NCI-H2081 (cell line): ENCODE measurements at regions not wholly inside any gene's neighbourhood (a gene's known extent, or its start where the extent isn't known, plus 50 kb on each side); places are given as distances from the start of the nearest gene placed in this dataset.
"Not testable (repeated sequence)": the region's sequence is repeated elsewhere in the genome, so short reads cannot be mapped to it uniquely, and the experiment has no call there.

Experiments
- DNase-seq, 2 experiments: peaks; one replicate each; lab custom pipeline; 2025; lab: John Stamatoyannopoulos, UW

GRCh38 chr14:48580692-48581091 is 905.3 kb upstream of the MDGA2 start:
- DNase-seq: peak in 1 of 2 experiments; percentile 20

GRCh38 chr14:48575772-48576171 is 900.4 kb upstream of the MDGA2 start:
- peak; percentile 15 to 27 for DNase-seq

GRCh38 chr14:48568688-48569087 is 893.3 kb upstream of the MDGA2 start:
- no peak for DNase-seq

- DNase-seq: no peak
Observed at GRCh38 chr14:48568252-48568651, 892.8 kb upstream of the MDGA2 start.

- DNase-seq: no peak
Observed at GRCh38 chr14:48563489-48563888, 888.1 kb upstream of the MDGA2 start.

GRCh38 chr14:48561438-48561837 is 886.0 kb upstream of the MDGA2 start:
- DNase-seq: not testable (repeated sequence)

- no peak for DNase-seq
Observed at GRCh38 chr14:48560421-48560820, 885.0 kb upstream of the MDGA2 start.

GRCh38 chr14:48553443-48553842 is 878.0 kb upstream of the MDGA2 start:
- DNase-seq: no peak

GRCh38 chr14:48546996-48547395 is 871.6 kb upstream of the MDGA2 start:
- no peak for DNase-seq

GRCh38 chr14:48537600-48537999 is 862.2 kb upstream of the MDGA2 start:
- no peak for DNase-seq

- DNase-seq: peak in 1 of 2 experiments; percentile 6
Observed at GRCh38 chr14:48536318-48536717, 860.9 kb upstream of the MDGA2 start.

GRCh38 chr14:48527832-48528231 is 852.4 kb upstream of the MDGA2 start:
- no peak for DNase-seq

- DNase-seq: no peak
Observed at GRCh38 chr14:48526307-48526706, 850.9 kb upstream of the MDGA2 start.

GRCh38 chr14:48504921-48505320 is 829.5 kb upstream of the MDGA2 start:
- no peak for DNase-seq

- no peak for DNase-seq
Observed at GRCh38 chr14:48490756-48491155, 815.4 kb upstream of the MDGA2 start.

- DNase-seq: no peak
Observed at GRCh38 chr14:48473944-48474343, 798.5 kb upstream of the MDGA2 start.

- DNase-seq: no peak
Observed at GRCh38 chr14:48456051-48456450, 780.6 kb upstream of the MDGA2 start.

- DNase-seq: no peak
Observed at GRCh38 chr14:48454887-48455286, 779.5 kb upstream of the MDGA2 start.

GRCh38 chr14:48452437-48452995 is 777.1 kb upstream of the MDGA2 start:
- DNase-seq: no peak

- no peak for DNase-seq
Observed at GRCh38 chr14:48435221-48435620, 759.8 kb upstream of the MDGA2 start.

GRCh38 chr14:48430805-48431204 is 755.4 kb upstream of the MDGA2 start:
- DNase-seq: no peak

- DNase-seq: no peak
Observed at GRCh38 chr14:48429512-48429911, 754.1 kb upstream of the MDGA2 start.

GRCh38 chr14:48417715-48418500 is 742.5 kb upstream of the MDGA2 start:
- DNase-seq: no peak

GRCh38 chr14:48401321-48401720 is 725.9 kb upstream of the MDGA2 start:
- no peak for DNase-seq
